HepG2 (cell line): ENCODE measurements at regions not wholly inside any gene's neighbourhood (a gene's known extent, or its start where the extent isn't known, plus 50 kb on each side); places are given as distances from the start of the nearest gene placed in this dataset.
"Not testable (repeated sequence)": the region's sequence is repeated elsewhere in the genome, so short reads cannot be mapped to it uniquely, and the experiment has no call there.

ENCODE experiments used
- CBX2 ChIP-seq, 2 experiments: fragments of 200-600 bp in 1 of 2; sonication (generic); formaldehyde crosslinking in 1 of 2; IDR thresholded peaks; 2 replicates each; pipeline versions ENCODE4 v1.7.0 to v1.8.1; 2018 to 2022; ENCODE audit warnings: low read depth in 2 of 2, low read length in 1 of 2, mild to moderate bottlenecking in 1 of 2, missing genetic modification reagents in 1 of 2
- GABPB1 ChIP-seq: IDR thresholded peaks from 2 replicates; pipeline ENCODE4 v1.6.1; 2016; ENCODE audit warnings: mild to moderate bottlenecking, missing genetic modification reagents, moderate library complexity, missing compliant biosample characterization
- POLR2A ChIP-seq, 2 experiments: IDR thresholded peaks; 2 replicates each; pipeline ENCODE4 v1.6.1; 2011; ENCODE audit warnings: low read depth in 2 of 2, low read length in 2 of 2, mild to moderate bottlenecking in 1 of 2, moderate library complexity in 1 of 2; ENCODE audit not compliant: insufficient read depth in 1 of 2
- SIN3A ChIP-seq: IDR thresholded peaks from 2 replicates; pipeline ENCODE4 v1.6.1; 2011; ENCODE audit warnings: low read depth, mild to moderate bottlenecking, control low read depth, low read length, borderline replicate concordance
- ZKSCAN8 ChIP-seq: IDR thresholded peaks from 2 replicates; pipeline ENCODE4 v1.6.1; 2016; ENCODE audit warnings: borderline replicate concordance, missing genetic modification reagents, missing compliant biosample characterization
- TF ChIP-seq, protein P1 (sequence below), 2 experiments: sonication (generic) in 1 of 2; formaldehyde crosslinking in 1 of 2; IDR thresholded peaks; 2 replicates each; pipeline versions ENCODE4 v1.6.1 to v1.9.0; 2014 to 2022; ENCODE audit warnings: antibody characterized with exemption in 1 of 2, borderline replicate concordance in 1 of 2, inconsistent platforms in 1 of 2, low read depth in 1 of 2, missing genetic modification reagents in 1 of 2

DNA sequence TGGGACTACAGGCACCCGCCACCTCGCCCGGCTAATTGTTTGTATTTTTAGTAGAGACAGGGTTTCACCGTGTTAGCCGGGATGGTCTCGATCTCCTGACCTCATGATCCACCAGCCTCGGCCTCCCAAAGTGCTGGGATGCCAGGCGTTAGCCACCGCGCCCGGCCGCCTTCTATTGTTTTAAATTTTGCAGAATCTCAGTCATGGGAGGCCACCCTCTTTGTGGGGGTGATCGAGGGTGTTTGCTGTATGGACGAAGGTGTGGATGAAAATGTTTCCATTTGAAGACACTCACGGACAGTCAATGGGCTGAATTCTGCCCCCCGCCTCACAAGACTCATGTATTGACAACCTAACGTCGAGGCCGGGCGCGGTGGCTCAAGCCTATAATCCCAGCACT lies 73.0 kb upstream of the SHOX start:
- TF ChIP-seq POLR2A (IDR thresholded peaks at IDR 0.05; ENCODE audit: insufficient read depth in 1 of 2, low read depth in 2 of 2, low read length in 2 of 2); SIN3A; ZKSCAN8 (CRISPR knock-in tag); CBX2 (IDR thresholded peaks at IDR 0.05; ENCODE audit: low read depth, low read length); CBX2 (CRISPR knock-in tag; IDR thresholded peaks at IDR 0.05; ENCODE audit: low read depth); GABPB1 (CRISPR knock-in tag): not testable (repeated sequence)
- TF ChIP-seq, protein P1, sequence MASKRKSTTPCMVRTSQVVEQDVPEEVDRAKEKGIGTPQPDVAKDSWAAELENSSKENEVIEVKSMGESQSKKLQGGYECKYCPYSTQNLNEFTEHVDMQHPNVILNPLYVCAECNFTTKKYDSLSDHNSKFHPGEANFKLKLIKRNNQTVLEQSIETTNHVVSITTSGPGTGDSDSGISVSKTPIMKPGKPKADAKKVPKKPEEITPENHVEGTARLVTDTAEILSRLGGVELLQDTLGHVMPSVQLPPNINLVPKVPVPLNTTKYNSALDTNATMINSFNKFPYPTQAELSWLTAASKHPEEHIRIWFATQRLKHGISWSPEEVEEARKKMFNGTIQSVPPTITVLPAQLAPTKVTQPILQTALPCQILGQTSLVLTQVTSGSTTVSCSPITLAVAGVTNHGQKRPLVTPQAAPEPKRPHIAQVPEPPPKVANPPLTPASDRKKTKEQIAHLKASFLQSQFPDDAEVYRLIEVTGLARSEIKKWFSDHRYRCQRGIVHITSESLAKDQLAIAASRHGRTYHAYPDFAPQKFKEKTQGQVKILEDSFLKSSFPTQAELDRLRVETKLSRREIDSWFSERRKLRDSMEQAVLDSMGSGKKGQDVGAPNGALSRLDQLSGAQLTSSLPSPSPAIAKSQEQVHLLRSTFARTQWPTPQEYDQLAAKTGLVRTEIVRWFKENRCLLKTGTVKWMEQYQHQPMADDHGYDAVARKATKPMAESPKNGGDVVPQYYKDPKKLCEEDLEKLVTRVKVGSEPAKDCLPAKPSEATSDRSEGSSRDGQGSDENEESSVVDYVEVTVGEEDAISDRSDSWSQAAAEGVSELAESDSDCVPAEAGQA (IDR thresholded peaks at IDR 0.05; ENCODE audit: low read depth), result not testable (repeated sequence)
- TF ChIP-seq, protein P1 (CRISPR knock-in tag; IDR thresholded peaks at IDR 0.05; ENCODE audit: borderline replicate concordance), result not testable (repeated sequence)
